Endothelial cell of umbilical vein (primary cell): ENCODE measurements at regions not wholly inside any gene's neighbourhood (a gene's known extent, or its start where the extent isn't known, plus 50 kb on each side); places are given as distances from the start of the nearest gene placed in this dataset.

ENCODE experiments used
- BruUV-seq: library from RNA; stranded (reverse); fragments of 400-500 nt; replicated peaks from 2 replicates; lab custom pipeline; 2021; lab: Mats Ljungman, UMichigan
- CTCF ChIA-PET: fragments of 300-600, 350-600 bp; sonication (Branson Sonifier 250); formaldehyde crosslinking; loops from one replicate; lab custom pipeline; 2021; ENCODE audit warnings: antibody characterized with exemption, inconsistent platforms; lab: Charles Lee
- POLR2A ChIA-PET: fragments of 300-600, 350-600 bp; sonication (Branson Sonifier 250); formaldehyde crosslinking; loops from one replicate; lab custom pipeline; 2021; ENCODE audit warnings: antibody characterized with exemption, inconsistent platforms; lab: Charles Lee
- DNase-seq: peaks from one replicate; pipeline ENCODE4 v3.0.0-alpha.2; 2011; ENCODE audit warnings: low read depth, low spot score
- FAIRE-seq: peaks from 2 replicates; lab custom pipeline; 2011; peaks lifted over from hg19 to GRCh38; lab: Jason Lieb, UNC
- H2AFZ ChIP-seq: 2 replicates; pipeline ENCODE4 v1.6.0; 2012; ENCODE audit warnings: low read depth, low read length, control low read depth, inconsistent platforms
- H3K27ac ChIP-seq: 2 replicates; pipeline ENCODE4 v1.5.1; 2011; ENCODE audit warnings: low read depth, mild to moderate bottlenecking, control low read depth, low read length, moderate library complexity; ENCODE audit not compliant: insufficient read depth
- H3K27me3 ChIP-seq, 2 experiments: 2 replicates each; pipeline versions ENCODE4 v1.6.0 to v1.6.1; 2011; ENCODE audit warnings: low read length in 2 of 2, mixed read lengths in 1 of 2; ENCODE audit not compliant: control insufficient read depth in 2 of 2, insufficient read depth in 2 of 2
- H3K36me3 ChIP-seq, 2 experiments: 2 replicates in 1 of 2; 3 replicates in 1 of 2; pipeline ENCODE4 v1.5.1; 2011; ENCODE audit warnings: low read length in 2 of 2, mild to moderate bottlenecking in 1 of 2, moderate library complexity in 1 of 2; ENCODE audit not compliant: control insufficient read depth in 2 of 2, insufficient read depth in 2 of 2; ENCODE audit errors: extremely low read depth in 1 of 2
- H3K4me1 ChIP-seq: 3 replicates; pipeline ENCODE4 v1.5.1; 2011; ENCODE audit warnings: mild to moderate bottlenecking, low read length; ENCODE audit not compliant: control insufficient read depth, insufficient read depth; ENCODE audit errors: extremely low read depth
- H3K4me2 ChIP-seq: 2 replicates; pipeline ENCODE4 v1.6.1; 2011; ENCODE audit warnings: low read length, control low read depth, mixed read lengths; ENCODE audit not compliant: insufficient read depth
- H3K4me3 ChIP-seq, 3 experiments: fragments of 200-600 bp in 1 of 3; sonication (generic), shearing (Covaris generic) in 1 of 3; replicated peaks in 1 of 3; 2 replicates each; pipeline ENCODE4 v1.5.1; 2011 to 2016; ENCODE audit warnings: control low read depth in 3 of 3, low read length in 3 of 3, mild to moderate bottlenecking in 2 of 3, inconsistent platforms in 1 of 3, low read depth in 1 of 3, moderate library complexity in 1 of 3; ENCODE audit not compliant: insufficient read depth in 1 of 3
- H3K79me2 ChIP-seq: 2 replicates; pipeline ENCODE4 v1.6.0; 2012; ENCODE audit warnings: low read length, inconsistent platforms; ENCODE audit not compliant: control insufficient read depth, insufficient read depth
- H3K9ac ChIP-seq: replicated peaks from 2 replicates; pipeline ENCODE3; 2011; ENCODE audit warnings: low read length, control low read depth; ENCODE audit not compliant: insufficient read depth; ENCODE audit errors: extremely low read depth
- H3K9me1 ChIP-seq: replicated peaks from 3 replicates; pipeline ENCODE4 v1.6.0; 2011; ENCODE audit warnings: mild to moderate bottlenecking, low read length; ENCODE audit not compliant: control insufficient read depth, insufficient read depth; ENCODE audit errors: extremely low read depth
- H3K9me3 ChIP-seq: replicated peaks from 2 replicates; pipeline ENCODE4 v1.5.1; 2012; ENCODE audit warnings: low read length, inconsistent platforms; ENCODE audit not compliant: control insufficient read depth, insufficient read depth
- H4K20me1 ChIP-seq: replicated peaks from 2 replicates; pipeline ENCODE3; 2011; ENCODE audit warnings: mild to moderate bottlenecking, low read length; ENCODE audit not compliant: control insufficient read depth, insufficient read depth; ENCODE audit errors: extremely low read depth
- CTCF ChIP-seq, 2 donors: IDR thresholded peaks; 1 replicate in 1 of 2; 2 replicates in 1 of 2; pipeline ENCODE4 v1.5.1; 2011; ENCODE audit warnings: low read length in 2 of 2, mild to moderate bottlenecking in 2 of 2, moderate library complexity in 2 of 2, control low read depth in 1 of 2, inconsistent platforms in 1 of 2, low read depth in 1 of 2; ENCODE audit not compliant: insufficient read depth in 1 of 2; ENCODE audit errors: extremely low read depth in 1 of 2
- EZH2 ChIP-seq: IDR thresholded peaks from 2 replicates; pipeline ENCODE4 v1.6.1; 2012; ENCODE audit warnings: borderline replicate concordance, low read depth, mild to moderate bottlenecking, moderate library complexity, low read length, inconsistent platforms; ENCODE audit not compliant: severe bottlenecking
- FOS ChIP-seq: IDR thresholded peaks from 2 replicates; pipeline ENCODE4 v1.6.1; 2011; ENCODE audit warnings: mild to moderate bottlenecking, low read length, moderate library complexity, borderline replicate concordance; ENCODE audit not compliant: insufficient read depth
- GATA2 ChIP-seq: IDR thresholded peaks from 2 replicates; pipeline ENCODE4 v1.7.0; 2011; ENCODE audit warnings: low read depth, mild to moderate bottlenecking, moderate library complexity, mixed read lengths, low read length; ENCODE audit not compliant: insufficient read length, insufficient read depth
- JUN ChIP-seq: IDR thresholded peaks from 2 replicates; pipeline ENCODE4 v1.6.1; 2011; ENCODE audit warnings: borderline replicate concordance, low read depth; ENCODE audit not compliant: insufficient read length, insufficient read depth
- MAX ChIP-seq: IDR thresholded peaks from 2 replicates; pipeline ENCODE4 v1.6.1; 2011; ENCODE audit not compliant: insufficient read depth, insufficient read length
- MYC ChIP-seq: IDR thresholded peaks from one replicate; pipeline ENCODE4 v1.6.1; 2011; ENCODE audit warnings: mild to moderate bottlenecking, low read depth, low read length
- POLR2A ChIP-seq: IDR thresholded peaks from 2 replicates; pipeline ENCODE4 v1.6.1; 2012; ENCODE audit warnings: low read depth, mild to moderate bottlenecking, control low read depth, low read length
- POLR2AphosphoS5 ChIP-seq: IDR thresholded peaks from 2 replicates; pipeline ENCODE4 v1.6.1; 2012; ENCODE audit warnings: low read depth, mild to moderate bottlenecking, control low read depth, low read length, moderate library complexity; ENCODE audit not compliant: insufficient read depth
- dilution Hi-C: fragments of 300-500 bp; cut with MboI; formaldehyde crosslinking; loops from one replicate; pipeline ENCODE4 v1.15.0; 2019; ENCODE audit warnings: low sequenced_read_pairs; ENCODE audit not compliant: extremely low pct_ligation_motif_present
- intact Hi-C: fragments of 100-400 bp; cut with micrococcal nuclease; formaldehyde crosslinking; loops from one replicate; pipeline ENCODE4 v1.10.0; 2022

GRCh38 chr7:110522761-110523200 lies 568.1 kb upstream of the LRRN3 start:
- dilution Hi-C loops (no loop called here), intact Hi-C loops (no loop called here)
- no TSS peak for BruUV-seq
- Histone ChIP-seq H3K9me1 (no peaks in the 10 kb centered on the region), H3K36me3 (no peaks in the 10 kb centered on the region), H3K9ac (no peak overlapping the region), H3K27me3 (no peaks in the 10 kb centered on the region), H3K9me3 (no peaks in the 10 kb centered on the region), H2AFZ (no peak overlapping the region), H4K20me1 (no peaks in the 10 kb centered on the region), H3K27ac (no peak overlapping the region), H3K4me1 (no peaks in the 10 kb centered on the region), H3K4me3 (no peak overlapping the region), H3K79me2 (no peaks in the 10 kb centered on the region), H3K4me2 (no peak overlapping the region)
- FAIRE-seq (no peak), DNase-seq (no peak)
- TF ChIP-seq POLR2A (no peak), JUN (no peak), CTCF (IDR thresholded peaks at IDR 0.05; ENCODE audit: extremely low read depth in 1 of 2, insufficient read depth in 1 of 2, low read depth in 1 of 2, low read length in 2 of 2) (no peak)
- ChIA-PET CTCF (no interaction called here), POLR2A (no interaction called here)

- H3K36me3 ChIP-seq, result no peaks in the 10 kb centered on the region
- dilution Hi-C loops (no loop called here), intact Hi-C loops (no loop called here)
- no TSS peak for BruUV-seq
- no peaks in the 10 kb centered on the region for H4K20me1 ChIP-seq
- no peak overlapping the region for H2AFZ ChIP-seq
- DNase-seq (no peak), FAIRE-seq (no peak)
- CTCF ChIA-PET, result no interaction called here
- H3K4me1 ChIP-seq, result no peaks in the 10 kb centered on the region
- H3K4me3 ChIP-seq, result no peak overlapping the region
- H3K79me2 ChIP-seq, result no peaks in the 10 kb centered on the region
- H3K9ac ChIP-seq, result no peak overlapping the region
- H3K9me1 ChIP-seq, result no peaks in the 10 kb centered on the region
- H3K27me3 ChIP-seq, result no peaks in the 10 kb centered on the region
- TF ChIP-seq CTCF (IDR thresholded peaks at IDR 0.05; ENCODE audit: extremely low read depth in 1 of 2, insufficient read depth in 1 of 2, low read depth in 1 of 2, low read length in 2 of 2) (no peak), JUN (no peak), FOS (no peak), MYC (no peak), EZH2 (no peak), POLR2A (no peak), MAX (no peak), POLR2AphosphoS5 (no peak), GATA2 (no peak)
- POLR2A ChIA-PET, result no interaction called here
- no peak overlapping the region for H3K27ac ChIP-seq
- H3K9me3 ChIP-seq, result no peaks in the 10 kb centered on the region
- no peak overlapping the region for H3K4me2 ChIP-seq
Measured at GRCh38 chr7:110529175-110529574, 561.8 kb upstream of the LRRN3 start.
